ENCODE measurements at regions not wholly inside any gene's neighbourhood (a gene's known extent, or its start where the extent isn't known, plus 50 kb on each side); places are given as distances from the start of the nearest gene placed in this dataset.

- H3K36me3 Mint-ChIP-seq, result no peaks in the 10 kb centered on the region
- H3K27ac Mint-ChIP-seq, result no peak overlapping the region
- ATAC-seq (no peak), DNase-seq (no peak)
- H3K27me3 Mint-ChIP-seq (ENCODE audit: low read depth in 2 of 2), result no peaks in the 10 kb centered on the region
- Histone ChIP-seq H3K9me3 (ENCODE audit: control insufficient read depth, insufficient read depth, low read length) (peaks cover 10% of the 10 kb centered on the region), H3K4me1 (ENCODE audit: control insufficient read depth, insufficient read depth, low read length) (no peaks in the 10 kb centered on the region), H3K4me3 (ENCODE audit: low read length) (no peak overlapping the region), H3K27me3 (ENCODE audit: control insufficient read depth, insufficient read depth, low read length) (no peaks in the 10 kb centered on the region), H3K36me3 (ENCODE audit: control insufficient read depth, insufficient read depth, low read length) (no peaks in the 10 kb centered on the region), H3K27ac (ENCODE audit: low read length) (no peak overlapping the region)
- no peak for TF ChIP-seq CTCF (IDR thresholded peaks at IDR 0.05)
- no CpG with 5 or more reads among the region's 2 CpGs for WGBS (ENCODE audit: insufficient coverage)
- H3K4me1 Mint-ChIP-seq, result no peaks in the 10 kb centered on the region
- H3K4me3 Mint-ChIP-seq, result no peak overlapping the region
- peaks cover 5 to 10% of the 10 kb centered on the region in 2 donors for H3K9me3 Mint-ChIP-seq
- intact Hi-C loops (cut with micrococcal nuclease), result no loop called here
These were observed 97.4 kb downstream of the POSTN start for GRCh38 chr13:37501187-37501586.

GRCh38 chr13:37495046-37495445, 103.5 kb downstream of the POSTN start:
- H3K4me3 Mint-ChIP-seq, result no peak overlapping the region
- no peak overlapping the region for H3K27ac ChIP-seq (ENCODE audit: low read length)
- H3K27me3 Mint-ChIP-seq (ENCODE audit: low read depth in 2 of 2), result no peaks in the 10 kb centered on the region
- H3K36me3 ChIP-seq (ENCODE audit: control insufficient read depth, insufficient read depth, low read length), result no peaks in the 10 kb centered on the region
- no peaks in the 10 kb centered on the region for H3K4me1 Mint-ChIP-seq
- H3K4me3 ChIP-seq (ENCODE audit: low read length), result no peak overlapping the region
- H3K9me3 ChIP-seq (ENCODE audit: control insufficient read depth, insufficient read depth, low read length), result no peaks in the 10 kb centered on the region
- H3K27me3 ChIP-seq (ENCODE audit: control insufficient read depth, insufficient read depth, low read length), result no peaks in the 10 kb centered on the region
- no peaks in the 10 kb centered on the region for H3K4me1 ChIP-seq (ENCODE audit: control insufficient read depth, insufficient read depth, low read length)
- ATAC-seq (no peak), DNase-seq (no peak)
- peaks cover 11 to 20% of the 10 kb centered on the region in 2 donors for H3K9me3 Mint-ChIP-seq
- WGBS (ENCODE audit: insufficient coverage), result 27% methylated on average over 1 of the region's 1 CpG
- H3K36me3 Mint-ChIP-seq, result no peaks in the 10 kb centered on the region
- H3K27ac Mint-ChIP-seq, result no peak overlapping the region
- no peak for TF ChIP-seq CTCF (IDR thresholded peaks at IDR 0.05)
- intact Hi-C loops (cut with micrococcal nuclease), result no loop called here

- Histone ChIP-seq H3K9me3 (ENCODE audit: control insufficient read depth, insufficient read depth, low read length) (no peaks in the 10 kb centered on the region), H3K36me3 (ENCODE audit: control insufficient read depth, insufficient read depth, low read length) (no peaks in the 10 kb centered on the region), H3K27ac (ENCODE audit: low read length) (no peak overlapping the region), H3K27me3 (ENCODE audit: control insufficient read depth, insufficient read depth, low read length) (no peaks in the 10 kb centered on the region), H3K4me1 (ENCODE audit: control insufficient read depth, insufficient read depth, low read length) (no peaks in the 10 kb centered on the region), H3K4me3 (ENCODE audit: low read length) (no peak overlapping the region)
- TF ChIP-seq CTCF (IDR thresholded peaks at IDR 0.05), result no peak
- DNase-seq, result no peak
- 91% methylated on average over 3 of the region's 3 CpGs for WGBS (ENCODE audit: insufficient coverage)
- intact Hi-C loops (cut with micrococcal nuclease), result no loop called here
- Mint-ChIP-seq H3K36me3 (peaks cover 6% of the 10 kb centered on the region), H3K27ac (no peak overlapping the region), H3K4me1 (no peaks in the 10 kb centered on the region), H3K4me3 (no peak overlapping the region), H3K9me3 (peaks cover 11 to 19% of the 10 kb centered on the region in 2 donors), H3K27me3 (ENCODE audit: low read depth in 2 of 2) (no peaks in the 10 kb centered on the region)
- ATAC-seq, result no peak
These were observed 104.8 kb downstream of the POSTN start for GRCh38 chr13:37493775-37494174.

- Mint-ChIP-seq H3K4me3 (no peak overlapping the region), H3K36me3 (peaks cover 6% of the 10 kb centered on the region), H3K27ac (no peak overlapping the region), H3K4me1 (no peaks in the 10 kb centered on the region), H3K9me3 (peaks cover 10 to 21% of the 10 kb centered on the region in 2 donors), H3K27me3 (ENCODE audit: low read depth in 2 of 2) (no peaks in the 10 kb centered on the region)
- no peak for TF ChIP-seq CTCF (IDR thresholded peaks at IDR 0.05)
- no peak for DNase-seq
- whole genome bisulfite sequencing (ENCODE audit: insufficient coverage), result 67% methylated on average over 3 of the region's 3 CpGs
- no peak for ATAC-seq
- Histone ChIP-seq H3K9me3 (ENCODE audit: control insufficient read depth, insufficient read depth, low read length) (no peaks in the 10 kb centered on the region), H3K27ac (ENCODE audit: low read length) (no peak overlapping the region), H3K4me3 (ENCODE audit: low read length) (no peak overlapping the region), H3K36me3 (ENCODE audit: control insufficient read depth, insufficient read depth, low read length) (no peaks in the 10 kb centered on the region), H3K27me3 (ENCODE audit: control insufficient read depth, insufficient read depth, low read length) (no peaks in the 10 kb centered on the region), H3K4me1 (ENCODE audit: control insufficient read depth, insufficient read depth, low read length) (no peaks in the 10 kb centered on the region)
- intact Hi-C loops (cut with micrococcal nuclease), result no loop called here
These were observed 105.6 kb downstream of the POSTN start for GRCh38 chr13:37492741-37493514.
